HepG2 (cell line): ENCODE measurements at regions not wholly inside any gene's neighbourhood (a gene's known extent, or its start where the extent isn't known, plus 50 kb on each side); places are given as distances from the start of the nearest gene placed in this dataset.

Source experiments
- ATAC-seq: fragments of 200-7000 bp; cut with Tn5 transposase; 3 replicates; pipeline ENCODE4 v1.9.1; 2020; ENCODE audit warnings: mild to moderate bottlenecking, moderate library complexity
- BruUV-seq: library from RNA; stranded (reverse); fragments of 400-500 nt; replicated peaks from 2 replicates; lab custom pipeline; 2021; lab: Mats Ljungman, UMichigan
- CTCF ChIA-PET: fragments of 300-600 bp; formaldehyde crosslinking; extraction: SDS; loops from one replicate; lab custom pipeline; 2021; ENCODE audit warnings: low total read pairs, inconsistent platforms, low intra/inter-chr PET ratio; lab: Yijun Ruan, JAX
- POLR2A ChIA-PET: fragments of 350-600 bp; sonication (Branson Sonifier 250); formaldehyde crosslinking; loops from one replicate; lab custom pipeline; 2020; ENCODE audit warnings: antibody characterized with exemption, inconsistent platforms; lab: Yijun Ruan, JAX
- DNase-seq: peaks from one replicate; pipeline ENCODE4 v3.0.0-alpha.2; 2015; ENCODE audit warnings: low spot score
- FAIRE-seq: peaks from 3 replicates; lab custom pipeline; 2011; peaks lifted over from hg19 to GRCh38; lab: Jason Lieb, UNC
- H2AFZ ChIP-seq: one replicate; pipeline ENCODE4 v1.6.1; 2011; ENCODE audit warnings: low read length, inconsistent platforms
- H3K27ac ChIP-seq: fragments of 300-600 bp; 3 replicates; pipeline ENCODE4 v1.8.0; 2011; ENCODE audit warnings: mixed run types, mild to moderate bottlenecking, mixed read lengths, low read length, inconsistent platforms; ENCODE audit not compliant: insufficient read depth; ENCODE audit errors: extremely low read length
- H3K27me3 ChIP-seq, 2 experiments: fragments of 200-600 bp in 1 of 2; 2 replicates in 1 of 2; 3 replicates in 1 of 2; pipeline versions ENCODE4 v1.6.0 to v1.8.0; 2011; ENCODE audit warnings: low read length in 2 of 2, mild to moderate bottlenecking in 2 of 2, moderate library complexity in 2 of 2, inconsistent platforms in 1 of 2; ENCODE audit not compliant: insufficient read depth in 2 of 2, control insufficient read depth in 1 of 2
- H3K36me3 ChIP-seq, 2 experiments: fragments of 200-600 bp in 1 of 2; replicated peaks in 1 of 2; 2 replicates in 1 of 2; 3 replicates in 1 of 2; pipeline versions ENCODE4 v1.5.1 to v1.8.0; 2011; ENCODE audit warnings: low read length in 2 of 2, inconsistent platforms in 1 of 2; ENCODE audit not compliant: insufficient read depth in 2 of 2, control insufficient read depth in 1 of 2
- H3K4me1 ChIP-seq: 2 replicates; pipeline ENCODE4 v1.5.1; 2012; ENCODE audit warnings: low read length, inconsistent platforms; ENCODE audit not compliant: insufficient read depth
- H3K4me2 ChIP-seq: 2 replicates; pipeline ENCODE4 v1.6.0; 2011; ENCODE audit warnings: low read depth, low read length, inconsistent platforms
- H3K4me3 ChIP-seq, 3 experiments: fragments of 200-600 bp in 1 of 3; sonication (generic), shearing (Covaris generic) in 1 of 3; replicated peaks in 1 of 3; 2 replicates each; pipeline ENCODE4 v1.5.1; 2011 to 2016; ENCODE audit warnings: low read length in 3 of 3, inconsistent platforms in 2 of 3, low read depth in 2 of 3, mild to moderate bottlenecking in 2 of 3, control low read depth in 1 of 3, mixed read lengths in 1 of 3; ENCODE audit not compliant: insufficient read depth in 1 of 3
- H3K79me2 ChIP-seq: one replicate; pipeline ENCODE4 v1.6.1; 2011; ENCODE audit warnings: low read length, inconsistent platforms; ENCODE audit not compliant: insufficient read depth
- H3K9ac ChIP-seq: 2 replicates; pipeline ENCODE4 v1.6.0; 2011; ENCODE audit warnings: mild to moderate bottlenecking, low read depth, low read length, inconsistent platforms; ENCODE audit not compliant: insufficient read depth
- H3K9me3 ChIP-seq: 2 replicates; pipeline ENCODE4 v1.5.1; 2012; ENCODE audit warnings: mild to moderate bottlenecking, low read length
- H4K20me1 ChIP-seq: 2 replicates; pipeline ENCODE4 v1.6.0; 2011; ENCODE audit warnings: inconsistent platforms, mild to moderate bottlenecking, low read length, moderate library complexity; ENCODE audit not compliant: insufficient read depth
- AFF4 ChIP-seq: sonication (generic); formaldehyde crosslinking; IDR thresholded peaks from 2 replicates; pipeline ENCODE4 v1.4.0; 2020; ENCODE audit warnings: missing genetic modification reagents
- ARID5B ChIP-seq: IDR thresholded peaks from 2 replicates; pipeline ENCODE4 v1.4.0; 2020; ENCODE audit warnings: mild to moderate bottlenecking, missing genetic modification reagents
- CENPT ChIP-seq: sonication (generic); formaldehyde crosslinking; IDR thresholded peaks from 2 replicates; pipeline ENCODE4 v1.8.0; 2022; ENCODE audit warnings: low read depth, mild to moderate bottlenecking, moderate library complexity, missing genetic modification reagents
- DMAP1 ChIP-seq: IDR thresholded peaks from 2 replicates; pipeline ENCODE4 v1.6.1; 2016
- DNMT3B ChIP-seq: conservative IDR thresholded peaks from 2 replicates; pipeline ENCODE4 v1.6.1; 2016; ENCODE audit warnings: missing biosample characterization, control low read depth
- FOXP1 ChIP-seq, 2 experiments: fragments of 450-650 bp in 1 of 2; IDR thresholded peaks; 2 replicates each; pipeline ENCODE4 v1.6.1; 2017 to 2018; ENCODE audit warnings: antibody characterized with exemption in 1 of 2
- GTF2F1 ChIP-seq: fragments of 150-350 bp; IDR thresholded peaks from 2 replicates; pipeline ENCODE4 v1.6.1; 2014; ENCODE audit warnings: low read length
- HOMEZ ChIP-seq: IDR thresholded peaks from 2 replicates; pipeline ENCODE4 v1.6.1; 2016; ENCODE audit warnings: low read depth
- MLLT10 ChIP-seq: sonication (generic); formaldehyde crosslinking; IDR thresholded peaks from 2 replicates; pipeline ENCODE4 v1.4.0; 2020; ENCODE audit warnings: missing genetic modification reagents
- STAT6 ChIP-seq: sonication (generic); formaldehyde crosslinking; IDR thresholded peaks from 2 replicates; pipeline ENCODE4 v1.4.0; 2020; ENCODE audit warnings: missing genetic modification reagents, mild to moderate bottlenecking, borderline replicate concordance
- ZNF770 ChIP-seq: sonication (generic); formaldehyde crosslinking; IDR thresholded peaks from 2 replicates; pipeline ENCODE4 v1.5.0; 2020; ENCODE audit warnings: mild to moderate bottlenecking, missing genetic modification reagents
- WGBS: methylation state at CpG from one replicate; pipeline ENCODE4 v1.1.6; 2017; ENCODE audit warnings: low lambda C conversion rate; 5-methylcytosine and 5-hydroxymethylcytosine counted together
- in situ Hi-C: cut with HindIII; loops from 2 replicates; pipeline ENCODE4 v1.10.0; 2017; ENCODE audit warnings: low pct_unique_long_range_greater_than_20kb; ENCODE audit not compliant: extremely low pct_ligation_motif_present
- intact Hi-C: fragments of 100-400 bp; cut with micrococcal nuclease; formaldehyde crosslinking; loops from one replicate; pipeline ENCODE4 v1.10.0; 2022; ENCODE audit not compliant: unreplicated experiment

- ChIA-PET CTCF (no interaction called here), POLR2A (no interaction called here)
- no peak overlapping the region for H3K9ac ChIP-seq
- H3K4me3 ChIP-seq, result no peak overlapping the region
- DNase-seq, result no peak
- H3K36me3 ChIP-seq, result no peaks in the 10 kb centered on the region
- 0% methylated on average over 1 of the region's 1 CpG for WGBS
- H4K20me1 ChIP-seq, result no peaks in the 10 kb centered on the region
- no peak overlapping the region for H3K27ac ChIP-seq
- H3K9me3 ChIP-seq, result no peaks in the 10 kb centered on the region
- H3K27me3 ChIP-seq, result peaks cover 1 to 3% of the 10 kb centered on the region in 2 experiments; a peak in 1 of 5 replicates
- no peaks in the 10 kb centered on the region for H3K79me2 ChIP-seq
- ATAC-seq, result no peak
- intact Hi-C loops, result no loop called here
- H2AFZ ChIP-seq, result no peak overlapping the region
- peaks cover 22% of the 10 kb centered on the region for H3K4me1 ChIP-seq
- in situ Hi-C loops, result no loop called here
- BruUV-seq, result no TSS peak
- FAIRE-seq, result no peak
- H3K4me2 ChIP-seq, result no peak overlapping the region
- no peak for TF ChIP-seq GTF2F1
- no peak for TF ChIP-seq FOXP1 (IDR thresholded peaks at IDR 0.05)
- no peak for TF ChIP-seq FOXP1 (CRISPR knock-in tag; IDR thresholded peaks at IDR 0.05)
- TF ChIP-seq HOMEZ, result no peak
- TF ChIP-seq ARID5B (CRISPR knock-in tag), result no peak
- TF ChIP-seq CENPT (CRISPR knock-in tag), result no peak
- TF ChIP-seq AFF4 (CRISPR knock-in tag), result no peak
- TF ChIP-seq DMAP1 (CRISPR knock-in tag), result no peak
- TF ChIP-seq MLLT10 (CRISPR knock-in tag), result no peak
- no peak for TF ChIP-seq DNMT3B
- TF ChIP-seq STAT6 (CRISPR knock-in tag), result no peak
- no peak for TF ChIP-seq ZNF770
Observed at GRCh38 chr13:30370146-30370545, 52.1 kb upstream of the UBE2L5 start.
